ENCODE measurements at regions not wholly inside any gene's neighbourhood (a gene's known extent, or its start where the extent isn't known, plus 50 kb on each side); places are given as distances from the start of the nearest gene placed in this dataset.

DNA sequence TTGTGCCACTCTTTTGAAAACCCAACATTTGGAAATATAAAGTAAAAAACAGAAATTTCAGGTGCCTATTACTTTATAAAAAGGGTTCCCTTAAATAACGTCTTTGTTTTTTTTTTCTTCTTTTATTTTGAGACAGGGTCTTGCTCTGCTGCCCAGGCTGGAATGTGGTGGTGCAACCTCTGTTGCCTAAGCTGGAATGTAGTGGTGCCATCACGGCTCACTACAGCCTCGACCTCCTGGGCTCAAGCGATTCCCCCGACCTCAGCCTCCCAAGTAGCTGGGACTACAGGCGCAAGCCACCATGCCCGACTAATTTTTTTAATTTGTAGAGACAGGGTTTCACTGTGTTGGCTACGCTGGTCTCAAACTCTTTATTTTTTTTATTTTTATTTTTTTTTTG is 110.2 kb upstream of the HNRNPU start:
- H3K9me3 Mint-ChIP-seq = no peaks in the 10 kb centered on the region
- intact Hi-C loops (cut with micrococcal nuclease) = loop anchor here (5.0 kb wide), 3 partner anchors 307 to 657 kb away; partner anchors contain the start of gene ADSS2
- H3K4me1 Mint-ChIP-seq = peaks cover 10 to 13% of the 10 kb centered on the region in 2 donors
- no peaks in the 10 kb centered on the region for H3K9me3 ChIP-seq (ENCODE audit: control insufficient read depth, insufficient read depth, low read length)
- ATAC-seq (no peak), DNase-seq (no peak)
- H3K27me3 ChIP-seq (ENCODE audit: control insufficient read depth, insufficient read depth, low read length) = no peaks in the 10 kb centered on the region
- H3K4me3 Mint-ChIP-seq = no peak overlapping the region
- TF ChIP-seq, protein P1, sequence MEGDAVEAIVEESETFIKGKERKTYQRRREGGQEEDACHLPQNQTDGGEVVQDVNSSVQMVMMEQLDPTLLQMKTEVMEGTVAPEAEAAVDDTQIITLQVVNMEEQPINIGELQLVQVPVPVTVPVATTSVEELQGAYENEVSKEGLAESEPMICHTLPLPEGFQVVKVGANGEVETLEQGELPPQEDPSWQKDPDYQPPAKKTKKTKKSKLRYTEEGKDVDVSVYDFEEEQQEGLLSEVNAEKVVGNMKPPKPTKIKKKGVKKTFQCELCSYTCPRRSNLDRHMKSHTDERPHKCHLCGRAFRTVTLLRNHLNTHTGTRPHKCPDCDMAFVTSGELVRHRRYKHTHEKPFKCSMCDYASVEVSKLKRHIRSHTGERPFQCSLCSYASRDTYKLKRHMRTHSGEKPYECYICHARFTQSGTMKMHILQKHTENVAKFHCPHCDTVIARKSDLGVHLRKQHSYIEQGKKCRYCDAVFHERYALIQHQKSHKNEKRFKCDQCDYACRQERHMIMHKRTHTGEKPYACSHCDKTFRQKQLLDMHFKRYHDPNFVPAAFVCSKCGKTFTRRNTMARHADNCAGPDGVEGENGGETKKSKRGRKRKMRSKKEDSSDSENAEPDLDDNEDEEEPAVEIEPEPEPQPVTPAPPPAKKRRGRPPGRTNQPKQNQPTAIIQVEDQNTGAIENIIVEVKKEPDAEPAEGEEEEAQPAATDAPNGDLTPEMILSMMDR (IDR thresholded peaks at IDR 0.05) = no peak
- no peak overlapping the region for H3K4me3 ChIP-seq (ENCODE audit: low read length)
- no peak overlapping the region for H3K27ac Mint-ChIP-seq
- no peaks in the 10 kb centered on the region for H3K27me3 Mint-ChIP-seq (ENCODE audit: low read depth in 2 of 2)
- H3K4me1 ChIP-seq (ENCODE audit: control insufficient read depth, insufficient read depth, low read length) = peaks cover 4% of the 10 kb centered on the region
- no peaks in the 10 kb centered on the region for H3K36me3 ChIP-seq (ENCODE audit: control insufficient read depth, insufficient read depth, low read length)
- WGBS (ENCODE audit: insufficient coverage) = 98% methylated on average over 7 of the region's 8 CpGs
- no peaks in the 10 kb centered on the region for H3K36me3 Mint-ChIP-seq
- H3K27ac ChIP-seq (ENCODE audit: low read length) = no peak overlapping the region

DNA sequence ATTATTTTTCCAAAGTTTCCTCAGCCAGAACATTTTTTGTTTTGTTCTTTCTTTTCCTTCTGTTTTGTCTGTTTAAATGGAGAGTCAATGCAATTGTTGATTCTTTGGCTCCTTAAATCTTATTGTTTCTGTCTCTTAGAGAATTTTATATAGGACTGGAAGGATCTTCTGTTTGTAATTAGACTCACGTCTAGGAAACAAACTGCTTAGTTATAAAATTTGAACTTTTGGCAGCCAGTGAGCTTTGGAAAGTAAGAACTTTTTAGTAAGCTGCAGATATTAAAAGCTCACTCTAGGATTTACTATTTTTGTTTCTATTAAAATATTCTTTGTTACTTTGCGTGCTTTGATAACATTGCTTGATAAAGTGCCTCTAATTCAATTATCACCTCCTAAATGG is 109.8 kb upstream of the HNRNPU start:
- 100% methylated on average over 1 of the region's 2 CpGs for WGBS (ENCODE audit: insufficient coverage)
- ATAC-seq = no peak
- H3K27ac Mint-ChIP-seq = no peak overlapping the region

DNA sequence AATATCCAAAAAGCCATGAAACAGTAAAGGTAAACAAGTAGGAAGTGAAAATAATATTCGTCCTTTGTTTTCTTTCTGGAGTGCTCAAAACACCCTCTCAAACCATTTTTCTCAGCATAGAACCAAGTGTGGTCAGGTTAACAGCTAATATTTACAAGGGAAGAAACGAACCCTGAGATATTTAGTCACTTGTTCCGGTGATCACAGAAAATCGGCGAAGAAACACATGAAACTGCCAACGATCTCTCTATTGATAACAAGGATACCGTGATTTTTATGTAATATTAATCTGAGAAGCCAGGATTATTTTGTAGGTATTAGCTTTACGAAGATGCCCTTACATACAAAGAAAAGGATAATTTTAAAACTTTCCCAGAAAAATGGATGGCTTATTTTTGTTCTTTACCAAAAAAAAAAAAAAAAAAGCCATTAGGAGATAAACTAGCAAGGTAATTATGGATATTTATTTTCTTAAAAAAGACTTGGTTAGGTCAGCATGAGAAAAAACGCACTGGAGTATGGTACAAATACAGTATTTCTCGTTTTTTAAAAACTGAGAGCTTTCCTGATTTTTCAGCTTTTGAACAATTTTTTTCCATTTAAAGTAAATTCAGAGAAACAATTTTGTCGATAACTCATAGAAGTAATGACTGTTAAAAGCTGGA is 107.3 kb upstream of the HNRNPU start:
- Histone ChIP-seq H3K36me3 (ENCODE audit: control insufficient read depth, insufficient read depth, low read length) (no peaks in the 10 kb centered on the region), H3K27me3 (ENCODE audit: control insufficient read depth, insufficient read depth, low read length) (no peaks in the 10 kb centered on the region), H3K4me3 (ENCODE audit: low read length) (peak overlapping the region; percentile 85), H3K4me1 (ENCODE audit: control insufficient read depth, insufficient read depth, low read length) (peaks cover 5% of the 10 kb centered on the region), H3K27ac (ENCODE audit: low read length) (peak overlapping the region; percentile 100), H3K9me3 (ENCODE audit: control insufficient read depth, insufficient read depth, low read length) (no peaks in the 10 kb centered on the region)
- TF ChIP-seq, protein P1 (IDR thresholded peaks at IDR 0.05) = no peak
- no peaks in the 10 kb centered on the region for H3K9me3 Mint-ChIP-seq
- no peaks in the 10 kb centered on the region for H3K27me3 Mint-ChIP-seq (ENCODE audit: low read depth in 2 of 2)
- 25% methylated on average over 7 of the region's 11 CpGs for WGBS (ENCODE audit: insufficient coverage)
- H3K27ac Mint-ChIP-seq = peak overlapping the region; percentile 98 to 99
- H3K4me3 Mint-ChIP-seq = peak overlapping the region; percentile 95
- H3K4me1 Mint-ChIP-seq = peaks cover 13 to 14% of the 10 kb centered on the region in 2 donors
- ATAC-seq (no peak), DNase-seq (no peak)
- no peaks in the 10 kb centered on the region for H3K36me3 Mint-ChIP-seq
- intact Hi-C loops (cut with micrococcal nuclease) = loop anchor here (1.0 to 5.0 kb wide), 7 partner anchors 53 to 1717 kb away; partner anchors contain the start of genes ADSS2, CEP170 and HNRNPU

More for the DNA sequence above, 109.8 kb upstream of the HNRNPU start:
- H3K4me1 ChIP-seq (ENCODE audit: control insufficient read depth, insufficient read depth, low read length) = peaks cover 5% of the 10 kb centered on the region
- H3K36me3 Mint-ChIP-seq = no peaks in the 10 kb centered on the region
- intact Hi-C loops (cut with micrococcal nuclease) = loop anchor here (5.0 kb wide), 3 partner anchors 307 to 657 kb away; partner anchors contain the start of gene ADSS2
- no peak overlapping the region for H3K4me3 ChIP-seq (ENCODE audit: low read length)
- no peaks in the 10 kb centered on the region for H3K9me3 Mint-ChIP-seq
- H3K4me1 Mint-ChIP-seq = peaks cover 13 to 14% of the 10 kb centered on the region in 2 donors
- TF ChIP-seq, protein P1 (IDR thresholded peaks at IDR 0.05) = no peak
- no peak overlapping the region for H3K27ac ChIP-seq (ENCODE audit: low read length)
- H3K4me3 Mint-ChIP-seq = no peak overlapping the region
- no peaks in the 10 kb centered on the region for H3K36me3 ChIP-seq (ENCODE audit: control insufficient read depth, insufficient read depth, low read length)
- no peaks in the 10 kb centered on the region for H3K9me3 ChIP-seq (ENCODE audit: control insufficient read depth, insufficient read depth, low read length)
- no peak for DNase-seq
- H3K27me3 ChIP-seq (ENCODE audit: control insufficient read depth, insufficient read depth, low read length) = no peaks in the 10 kb centered on the region
- no peaks in the 10 kb centered on the region for H3K27me3 Mint-ChIP-seq (ENCODE audit: low read depth in 2 of 2)
